IMR-90 (cell line): ENCODE measurements at regions not wholly inside any gene's neighbourhood (a gene's known extent, or its start where the extent isn't known, plus 50 kb on each side); places are given as distances from the start of the nearest gene placed in this dataset.

ENCODE experiments used
- ATAC-seq: fragments of 200-7000 bp; cut with Tn5 transposase; 2 replicates; pipeline ENCODE4 v1.9.1; 2020; ENCODE audit warnings: low read depth, mild to moderate bottlenecking, moderate library complexity
- BruUV-seq: library from RNA; stranded (reverse); fragments of 400-500 nt; replicated peaks from 2 replicates; lab custom pipeline; 2021; lab: Mats Ljungman, UMichigan
- CTCF ChIA-PET: fragments of 300-600 bp; formaldehyde crosslinking; extraction: SDS; loops from one replicate; lab custom pipeline; 2021; ENCODE audit warnings: antibody characterized with exemption; lab: Yijun Ruan, JAX
- POLR2A ChIA-PET: fragments of 300-600 bp; sonication (Branson Sonifier 250); formaldehyde crosslinking; loops from one replicate; lab custom pipeline; 2022; ENCODE audit warnings: antibody characterized with exemption; ENCODE audit not compliant: unreplicated experiment; lab: Charles Lee
- DNase-seq: peaks from one replicate; pipeline ENCODE4 v3.0.0; 2013
- H2AFZ ChIP-seq: replicated peaks from 2 replicates; pipeline ENCODE3; 2013; ENCODE audit warnings: low read length, mild to moderate bottlenecking; ENCODE audit not compliant: poor library complexity
- H2AK5ac ChIP-seq: 2 replicates; pipeline ENCODE4 v1.6.1; 2013; ENCODE audit warnings: low read depth, low read length, inconsistent platforms
- H2AK9ac ChIP-seq: replicated peaks from 2 replicates; pipeline ENCODE3; 2013; ENCODE audit warnings: mild to moderate bottlenecking, low read depth, low read length, moderate library complexity; ENCODE audit not compliant: poor library complexity
- H2BK120ac ChIP-seq: 2 replicates; pipeline ENCODE4 v1.6.1; 2013; ENCODE audit warnings: low read depth, low read length, inconsistent platforms
- H2BK15ac ChIP-seq: 3 replicates; pipeline ENCODE4 v1.6.1; 2013; ENCODE audit warnings: low read depth, low read length, inconsistent platforms
- H2BK20ac ChIP-seq: 2 replicates; pipeline ENCODE4 v1.6.1; 2013; ENCODE audit warnings: low read depth, mild to moderate bottlenecking, inconsistent platforms, low read length, moderate library complexity
- H2BK5ac ChIP-seq: 2 replicates; pipeline ENCODE4 v1.6.1; 2013; ENCODE audit warnings: mild to moderate bottlenecking, low read depth, low read length, inconsistent platforms; ENCODE audit not compliant: poor library complexity, severe bottlenecking
- H3K14ac ChIP-seq: replicated peaks from 2 replicates; pipeline ENCODE4 v1.6.1; 2013; ENCODE audit warnings: low read depth, low read length, inconsistent platforms
- H3K18ac ChIP-seq: 2 replicates; pipeline ENCODE4 v1.6.1; 2013; ENCODE audit warnings: low read depth, low read length, control low read depth
- H3K23ac ChIP-seq: 2 replicates; pipeline ENCODE4 v1.6.1; 2013; ENCODE audit warnings: low read depth, low read length, inconsistent platforms
- H3K27ac ChIP-seq: 2 replicates; pipeline ENCODE4 v1.5.1; 2013; ENCODE audit warnings: mild to moderate bottlenecking, control low read depth, low read length; ENCODE audit not compliant: insufficient read depth
- H3K27me3 ChIP-seq: 2 replicates; pipeline ENCODE4 v1.6.1; 2013; ENCODE audit warnings: low read length; ENCODE audit not compliant: control insufficient read depth, insufficient read depth
- H3K36me3 ChIP-seq: 2 replicates; pipeline ENCODE4 v1.6.1; 2013; ENCODE audit warnings: low read length, mixed read lengths; ENCODE audit not compliant: control insufficient read depth, insufficient read depth
- H3K4ac ChIP-seq: 2 replicates; pipeline ENCODE4 v1.6.1; 2013; ENCODE audit warnings: low read depth, low read length, inconsistent platforms
- H3K4me1 ChIP-seq: 2 replicates; pipeline ENCODE4 v1.6.1; 2013; ENCODE audit warnings: low read length, mixed read lengths; ENCODE audit not compliant: control insufficient read depth, insufficient read depth
- H3K4me2 ChIP-seq: 2 replicates; pipeline ENCODE4 v1.6.1; 2013; ENCODE audit warnings: low read depth, mild to moderate bottlenecking, control low read depth, low read length, moderate library complexity
- H3K4me3 ChIP-seq: 2 replicates; pipeline ENCODE4 v1.5.1; 2013; ENCODE audit warnings: low read depth, mild to moderate bottlenecking, control low read depth, low read length, moderate library complexity; ENCODE audit not compliant: insufficient read depth
- H3K56ac ChIP-seq: 2 replicates; pipeline ENCODE4 v1.6.1; 2013; ENCODE audit warnings: low read length, inconsistent platforms; ENCODE audit not compliant: insufficient read depth; ENCODE audit errors: extremely low read depth
- H3K79me1 ChIP-seq, 2 experiments: 2 replicates each; pipeline ENCODE4 v1.6.1; 2013; ENCODE audit warnings: low read length in 2 of 2, inconsistent platforms in 1 of 2, low read depth in 1 of 2
- H3K9ac ChIP-seq: 2 replicates; pipeline ENCODE4 v1.6.1; 2013; ENCODE audit warnings: low read depth, low read length, control low read depth
- H3K9me1 ChIP-seq: 2 replicates; pipeline ENCODE4 v1.6.1; 2013; ENCODE audit warnings: low read length, inconsistent platforms; ENCODE audit not compliant: insufficient read depth
- H3K9me3 ChIP-seq: 2 replicates; pipeline ENCODE4 v1.6.1; 2013; ENCODE audit warnings: low read length; ENCODE audit not compliant: control insufficient read depth, insufficient read depth
- H4K20me1 ChIP-seq: 2 replicates; pipeline ENCODE4 v1.6.1; 2013; ENCODE audit warnings: low read length, inconsistent platforms; ENCODE audit not compliant: insufficient read depth
- H4K5ac ChIP-seq: 2 replicates; pipeline ENCODE4 v1.6.1; 2013; ENCODE audit warnings: mild to moderate bottlenecking, low read depth, low read length, control low read depth
- H4K8ac ChIP-seq, 2 experiments: 2 replicates each; pipeline ENCODE4 v1.6.1; 2013; ENCODE audit warnings: low read depth in 2 of 2, low read length in 2 of 2, control low read depth in 1 of 2, inconsistent platforms in 1 of 2
- H4K91ac ChIP-seq: 2 replicates; pipeline ENCODE4 v1.6.1; 2013; ENCODE audit warnings: low read depth, low read length, inconsistent platforms; ENCODE audit not compliant: insufficient read depth
- CHD1 ChIP-seq: IDR thresholded peaks from 2 replicates; pipeline ENCODE4 v1.6.1; 2012; ENCODE audit warnings: low read depth, low read length, improper control_type of control experiment
- MAFK ChIP-seq: IDR thresholded peaks from 2 replicates; pipeline ENCODE4 v1.6.1; 2012; ENCODE audit warnings: low read depth, low read length, improper control_type of control experiment
- dilution Hi-C: fragments of 300-500 bp; cut with HindIII; formaldehyde crosslinking; loops from one replicate; pipeline ENCODE4 v1.14.3; 2018; ENCODE audit warnings: low sequenced_read_pairs; ENCODE audit not compliant: unreplicated experiment
- in situ Hi-C: fragments of 300-500 bp; cut with MboI; formaldehyde crosslinking; loops from 3 replicates; pipeline ENCODE4 v1.14.3; 2019; ENCODE audit warnings: low sequenced_read_pairs, inconsistent platforms, mixed read lengths
- intact Hi-C: fragments of 100-400 bp; cut with micrococcal nuclease; formaldehyde crosslinking; loops from 2 replicates; pipeline ENCODE4 v1.10.0; 2022

- Histone ChIP-seq H2BK20ac (no peak overlapping the region), H3K4me2 (no peak overlapping the region), H4K8ac (no peak overlapping the region), H3K56ac (no peak overlapping the region), H2BK5ac (no peak overlapping the region), H3K23ac (no peak overlapping the region), H4K91ac (no peak overlapping the region), H3K18ac (no peak overlapping the region), H3K9me1 (no peaks in the 10 kb centered on the region), H2BK15ac (no peak overlapping the region), H2BK120ac (no peak overlapping the region), H2AFZ (no peak overlapping the region), H3K79me1 (no peaks in the 10 kb centered on the region), H4K20me1 (no peaks in the 10 kb centered on the region), H3K4me3 (no peak overlapping the region), H4K5ac (no peak overlapping the region), H3K9ac (no peak overlapping the region), H2AK5ac (no peak overlapping the region), H3K27ac (no peak overlapping the region), H3K4ac (no peak overlapping the region), H2AK9ac (no peak overlapping the region), H3K4me1 (no peaks in the 10 kb centered on the region), H3K14ac (no peak overlapping the region), H3K9me3 (no peaks in the 10 kb centered on the region), H3K36me3 (no peaks in the 10 kb centered on the region), H3K27me3 (no peaks in the 10 kb centered on the region; the same call in 1 of the 2 replicates)
- TF ChIP-seq MAFK (peak; percentile 57), CHD1 (no peak)
- CTCF ChIA-PET, result no interaction called here
- dilution Hi-C loops (no loop called here), intact Hi-C loops (no loop called here), in situ Hi-C loops (no loop called here)
- POLR2A ChIA-PET, result no interaction called here
- ATAC-seq (no peak), DNase-seq (no peak)
- BruUV-seq, result no TSS peak
Measured at GRCh38 chr2:30003128-30003527, 81.7 kb upstream of the ALK start.
